HEK293 (cell line): ENCODE measurements at regions not wholly inside any gene's neighbourhood (a gene's known extent, or its start where the extent isn't known, plus 50 kb on each side); places are given as distances from the start of the nearest gene placed in this dataset.

Experiments used
- CTCF ChIA-PET: fragments of 350-600 bp; formaldehyde crosslinking; extraction: SDS; loops from one replicate; lab custom pipeline; 2021; ENCODE audit warnings: antibody characterized with exemption; lab: Yijun Ruan, JAX
- POLR2A ChIA-PET: fragments of 300-600 bp; formaldehyde crosslinking; extraction: SDS; loops from one replicate; lab custom pipeline; 2020; ENCODE audit warnings: antibody characterized with exemption, inconsistent platforms; lab: Yijun Ruan, JAX
- H3K27ac ChIP-seq: fragments of 200-500 bp; sonication (Bioruptor generic); 2 replicates; pipeline ENCODE4 v1.5.1; 2014; ENCODE audit warnings: low read depth, low read length, control low read depth, inconsistent platforms; ENCODE audit errors: extremely low read depth
- H3K36me3 ChIP-seq, 2 experiments: fragments of 200-500 bp in 1 of 2; sonication (Bioruptor generic) in 1 of 2; 1 replicate in 1 of 2; 2 replicates in 1 of 2; pipeline ENCODE4 v1.5.1; 2014 to 2017; ENCODE audit warnings: inconsistent platforms in 2 of 2, low read length in 2 of 2; ENCODE audit not compliant: control insufficient read depth in 2 of 2, insufficient read depth in 1 of 2
- H3K4me1 ChIP-seq: fragments of 200-500 bp; sonication (Bioruptor generic); 2 replicates; pipeline ENCODE4 v1.5.1; 2014; ENCODE audit warnings: mild to moderate bottlenecking, low read length, inconsistent platforms; ENCODE audit not compliant: control insufficient read depth, insufficient read depth
- H3K4me3 ChIP-seq: 2 replicates; pipeline ENCODE4 v1.5.1; 2011; ENCODE audit warnings: low read depth, mild to moderate bottlenecking, control low read depth, low read length, moderate library complexity
- H3K9me3 ChIP-seq: fragments of 200-500 bp; sonication (Bioruptor generic); 2 replicates; pipeline ENCODE4 v1.5.1; 2014; ENCODE audit warnings: low read depth, low read length, inconsistent platforms; ENCODE audit not compliant: control insufficient read depth, insufficient read depth
- KLF16 ChIP-seq: fragments of 450-650 bp; formaldehyde crosslinking; IDR thresholded peaks from 2 replicates; pipeline ENCODE4 v1.5.1; 2017; ENCODE audit warnings: missing biosample characterization, missing genetic modification characterization
- ZBTB1 ChIP-seq: fragments of 450-650 bp; formaldehyde crosslinking; IDR thresholded peaks from 2 replicates; pipeline ENCODE4 v1.5.1; 2016; ENCODE audit warnings: missing biosample characterization, missing genetic modification characterization
- ZNF221 ChIP-seq: fragments of 450-650 bp; formaldehyde crosslinking; IDR thresholded peaks from 2 replicates; pipeline ENCODE4 v1.5.1; 2017; ENCODE audit warnings: missing biosample characterization, missing genetic modification characterization, borderline replicate concordance
- ZNF266 ChIP-seq: fragments of 450-650 bp; formaldehyde crosslinking; IDR thresholded peaks from 2 replicates; pipeline ENCODE4 v1.5.1; 2016; ENCODE audit warnings: missing biosample characterization, missing genetic modification characterization, low read depth
- ZNF423 ChIP-seq: fragments of 450-650 bp; formaldehyde crosslinking; IDR thresholded peaks from 2 replicates; pipeline ENCODE4 v1.5.1; 2016; ENCODE audit warnings: missing biosample characterization, missing genetic modification characterization
- ZNF433 ChIP-seq: fragments of 450-650 bp; formaldehyde crosslinking; IDR thresholded peaks from 2 replicates; pipeline ENCODE4 v1.5.1; 2016; ENCODE audit warnings: missing biosample characterization, missing genetic modification characterization, low read depth
- ZNF521 ChIP-seq: fragments of 450-650 bp; formaldehyde crosslinking; IDR thresholded peaks from 2 replicates; pipeline ENCODE4 v1.5.1; 2017; ENCODE audit warnings: missing biosample characterization, mild to moderate bottlenecking, missing genetic modification characterization
- ZNF548 ChIP-seq: fragments of 450-650 bp; formaldehyde crosslinking; IDR thresholded peaks from 2 replicates; pipeline ENCODE4 v1.5.1; 2016; ENCODE audit warnings: missing biosample characterization, missing genetic modification characterization
- ZNF549 ChIP-seq: fragments of 450-650 bp; IDR thresholded peaks from 2 replicates; pipeline ENCODE4 v1.5.1; 2018; ENCODE audit warnings: missing biosample characterization, missing genetic modification characterization, mild to moderate bottlenecking, inconsistent platforms, moderate library complexity
- ZNF626 ChIP-seq: fragments of 450-650 bp; sonication (Bioruptor Pico); formaldehyde crosslinking; IDR thresholded peaks from 2 replicates; pipeline ENCODE4 v1.5.1; 2018; ENCODE audit warnings: missing biosample characterization, missing genetic modification characterization, inconsistent platforms
- ZNF707 ChIP-seq: fragments of 450-650 bp; formaldehyde crosslinking; IDR thresholded peaks from 2 replicates; pipeline ENCODE4 v1.5.1; 2016; ENCODE audit warnings: missing biosample characterization, missing genetic modification characterization
- ZNF76 ChIP-seq: fragments of 450-650 bp; formaldehyde crosslinking; IDR thresholded peaks from 2 replicates; pipeline ENCODE4; 2016; ENCODE audit warnings: low read depth, missing biosample characterization, missing genetic modification characterization, borderline replicate concordance
- ZSCAN16 ChIP-seq: fragments of 450-650 bp; formaldehyde crosslinking; IDR thresholded peaks from 2 replicates; pipeline ENCODE4 v1.5.1; 2016; ENCODE audit warnings: missing biosample characterization, missing genetic modification characterization
- TF ChIP-seq, protein P1 (sequence below): fragments of 450-650 bp; formaldehyde crosslinking; IDR thresholded peaks from 2 replicates; pipeline ENCODE4 v1.5.1; 2016; ENCODE audit warnings: missing biosample characterization, missing genetic modification characterization, borderline replicate concordance
- TF ChIP-seq, protein P2 (sequence below): fragments of 450-650 bp; formaldehyde crosslinking; IDR thresholded peaks from 2 replicates; pipeline ENCODE4 v1.5.1; 2016; ENCODE audit warnings: missing biosample characterization, missing genetic modification characterization
- TF ChIP-seq, protein P3 (sequence below): fragments of 450-650 bp; formaldehyde crosslinking; IDR thresholded peaks from 2 replicates; pipeline ENCODE4 v1.5.1; 2016; ENCODE audit warnings: missing biosample characterization, missing genetic modification characterization

DNA sequence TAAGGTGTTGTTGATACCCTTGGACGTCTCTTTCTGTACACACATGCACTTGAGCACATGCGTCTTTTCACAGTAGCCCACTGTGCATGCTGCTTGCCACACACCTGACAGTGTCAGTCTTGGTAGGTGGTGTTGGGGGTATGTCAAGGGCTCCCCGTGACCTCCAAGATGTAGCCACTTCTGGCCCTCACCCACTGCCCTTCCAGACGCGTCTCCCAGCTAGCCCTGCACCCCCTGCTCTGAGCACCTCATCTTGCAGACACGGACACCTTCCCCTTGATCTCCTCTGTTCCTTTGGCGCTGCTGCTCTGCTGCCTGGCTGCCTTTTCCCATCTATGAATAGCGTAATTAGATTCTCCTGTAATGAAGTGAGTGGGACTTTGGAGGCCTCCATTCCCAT is 75.2 kb upstream of the TNS3 start (continued):
- TF ChIP-seq, protein P1, sequence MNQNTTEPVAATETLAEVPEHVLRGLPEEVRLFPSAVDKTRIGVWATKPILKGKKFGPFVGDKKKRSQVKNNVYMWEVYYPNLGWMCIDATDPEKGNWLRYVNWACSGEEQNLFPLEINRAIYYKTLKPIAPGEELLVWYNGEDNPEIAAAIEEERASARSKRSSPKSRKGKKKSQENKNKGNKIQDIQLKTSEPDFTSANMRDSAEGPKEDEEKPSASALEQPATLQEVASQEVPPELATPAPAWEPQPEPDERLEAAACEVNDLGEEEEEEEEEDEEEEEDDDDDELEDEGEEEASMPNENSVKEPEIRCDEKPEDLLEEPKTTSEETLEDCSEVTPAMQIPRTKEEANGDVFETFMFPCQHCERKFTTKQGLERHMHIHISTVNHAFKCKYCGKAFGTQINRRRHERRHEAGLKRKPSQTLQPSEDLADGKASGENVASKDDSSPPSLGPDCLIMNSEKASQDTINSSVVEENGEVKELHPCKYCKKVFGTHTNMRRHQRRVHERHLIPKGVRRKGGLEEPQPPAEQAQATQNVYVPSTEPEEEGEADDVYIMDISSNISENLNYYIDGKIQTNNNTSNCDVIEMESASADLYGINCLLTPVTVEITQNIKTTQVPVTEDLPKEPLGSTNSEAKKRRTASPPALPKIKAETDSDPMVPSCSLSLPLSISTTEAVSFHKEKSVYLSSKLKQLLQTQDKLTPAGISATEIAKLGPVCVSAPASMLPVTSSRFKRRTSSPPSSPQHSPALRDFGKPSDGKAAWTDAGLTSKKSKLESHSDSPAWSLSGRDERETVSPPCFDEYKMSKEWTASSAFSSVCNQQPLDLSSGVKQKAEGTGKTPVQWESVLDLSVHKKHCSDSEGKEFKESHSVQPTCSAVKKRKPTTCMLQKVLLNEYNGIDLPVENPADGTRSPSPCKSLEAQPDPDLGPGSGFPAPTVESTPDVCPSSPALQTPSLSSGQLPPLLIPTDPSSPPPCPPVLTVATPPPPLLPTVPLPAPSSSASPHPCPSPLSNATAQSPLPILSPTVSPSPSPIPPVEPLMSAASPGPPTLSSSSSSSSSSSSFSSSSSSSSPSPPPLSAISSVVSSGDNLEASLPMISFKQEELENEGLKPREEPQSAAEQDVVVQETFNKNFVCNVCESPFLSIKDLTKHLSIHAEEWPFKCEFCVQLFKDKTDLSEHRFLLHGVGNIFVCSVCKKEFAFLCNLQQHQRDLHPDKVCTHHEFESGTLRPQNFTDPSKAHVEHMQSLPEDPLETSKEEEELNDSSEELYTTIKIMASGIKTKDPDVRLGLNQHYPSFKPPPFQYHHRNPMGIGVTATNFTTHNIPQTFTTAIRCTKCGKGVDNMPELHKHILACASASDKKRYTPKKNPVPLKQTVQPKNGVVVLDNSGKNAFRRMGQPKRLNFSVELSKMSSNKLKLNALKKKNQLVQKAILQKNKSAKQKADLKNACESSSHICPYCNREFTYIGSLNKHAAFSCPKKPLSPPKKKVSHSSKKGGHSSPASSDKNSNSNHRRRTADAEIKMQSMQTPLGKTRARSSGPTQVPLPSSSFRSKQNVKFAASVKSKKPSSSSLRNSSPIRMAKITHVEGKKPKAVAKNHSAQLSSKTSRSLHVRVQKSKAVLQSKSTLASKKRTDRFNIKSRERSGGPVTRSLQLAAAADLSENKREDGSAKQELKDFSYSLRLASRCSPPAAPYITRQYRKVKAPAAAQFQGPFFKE: no peak
- TF ChIP-seq ZSCAN16 (tag by site-specific recombination): no peak
- TF ChIP-seq, protein P2, sequence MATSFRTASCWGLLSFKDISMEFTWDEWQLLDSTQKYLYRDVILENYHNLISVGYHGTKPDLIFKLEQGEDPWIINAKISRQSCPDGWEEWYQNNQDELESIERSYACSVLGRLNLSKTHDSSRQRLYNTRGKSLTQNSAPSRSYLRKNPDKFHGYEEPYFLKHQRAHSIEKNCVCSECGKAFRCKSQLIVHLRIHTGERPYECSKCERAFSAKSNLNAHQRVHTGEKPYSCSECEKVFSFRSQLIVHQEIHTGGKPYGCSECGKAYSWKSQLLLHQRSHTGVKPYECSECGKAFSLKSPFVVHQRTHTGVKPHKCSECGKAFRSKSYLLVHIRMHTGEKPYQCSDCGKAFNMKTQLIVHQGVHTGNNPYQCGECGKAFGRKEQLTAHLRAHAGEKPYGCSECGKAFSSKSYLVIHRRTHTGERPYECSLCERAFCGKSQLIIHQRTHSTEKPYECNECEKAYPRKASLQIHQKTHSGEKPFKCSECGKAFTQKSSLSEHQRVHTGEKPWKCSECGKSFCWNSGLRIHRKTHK (tag by site-specific recombination): no peak
- TF ChIP-seq ZNF423 (tag by site-specific recombination): no peak
- TF ChIP-seq ZNF221 (tag by site-specific recombination): no peak
- no peak for TF ChIP-seq ZNF76
- no peak for TF ChIP-seq ZBTB1 (tag by site-specific recombination)

DNA sequence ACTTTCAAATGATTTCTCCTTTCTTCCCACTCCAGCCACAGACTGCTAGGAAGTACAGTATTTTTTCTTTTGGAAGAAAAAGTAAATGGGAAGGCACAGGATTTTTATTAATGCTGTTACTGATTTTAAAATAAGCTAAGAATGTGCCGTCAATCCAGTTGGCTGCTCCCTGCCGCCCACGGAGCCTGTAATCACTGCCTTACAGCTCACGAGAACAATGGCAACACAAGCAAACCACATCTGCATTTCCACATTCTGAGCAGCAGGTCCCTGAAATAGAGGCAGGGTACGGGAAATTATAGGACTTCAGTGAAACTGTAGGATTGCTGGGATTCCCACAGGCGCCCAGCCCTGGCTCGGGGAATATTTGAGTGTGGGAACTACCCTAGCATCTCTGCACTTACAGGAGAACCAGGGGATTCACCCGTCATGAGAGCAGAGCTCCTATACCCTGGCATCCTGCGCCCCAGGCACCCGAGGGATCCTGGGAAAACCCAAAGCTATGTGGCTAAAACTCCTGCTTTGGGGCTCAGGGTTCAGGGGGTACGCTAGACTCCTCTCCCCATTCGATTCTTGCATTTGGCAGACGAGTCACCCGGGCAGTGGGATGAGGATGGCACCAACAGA is 72.9 kb upstream of the TNS3 start:
- Histone ChIP-seq H3K4me1 (no peaks in the 10 kb centered on the region), H3K9me3 (no peaks in the 10 kb centered on the region), H3K27ac (no peak overlapping the region), H3K4me3 (no peak overlapping the region), H3K36me3 (no peaks in the 10 kb centered on the region)
- ChIA-PET POLR2A (no interaction called here), CTCF (interaction anchor here (0.8 to 1.3 kb wide), 2 partner anchors 42 to 77 kb away, joined by 3 read pairs; no protein-coding TSS in a partner anchor)
- TF ChIP-seq ZNF548 (tag by site-specific recombination) (no peak), ZNF521 (no peak), ZNF707 (no peak), ZNF266 (no peak), ZNF549 (tag by site-specific recombination) (no peak), ZNF626 (tag by site-specific recombination) (no peak), ZNF433 (tag by site-specific recombination) (no peak), KLF16 (tag by site-specific recombination) (no peak)
- TF ChIP-seq, protein P3, sequence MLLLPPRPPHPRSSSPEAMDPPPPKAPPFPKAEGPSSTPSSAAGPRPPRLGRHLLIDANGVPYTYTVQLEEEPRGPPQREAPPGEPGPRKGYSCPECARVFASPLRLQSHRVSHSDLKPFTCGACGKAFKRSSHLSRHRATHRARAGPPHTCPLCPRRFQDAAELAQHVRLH: no peak
